ENCODE measurements at regions not wholly inside any gene's neighbourhood (a gene's known extent, or its start where the extent isn't known, plus 50 kb on each side); places are given as distances from the start of the nearest gene placed in this dataset.

- no peak overlapping the region for H3K4me3 ChIP-seq (ENCODE audit: low read depth in 1 of 2, low read length in 1 of 2)
- H3K27me3 ChIP-seq: peaks cover 53% of the 10 kb centered on the region
- no peak overlapping the region for H3K27ac ChIP-seq
- TF ChIP-seq CTCF (IDR thresholded peaks at IDR 0.05): no peak
- H3K4me1 ChIP-seq (ENCODE audit: control insufficient read depth in 1 of 2, insufficient read depth in 1 of 2, low read depth in 1 of 2, low read length in 1 of 2): no peaks in the 10 kb centered on the region
- no peaks in the 10 kb centered on the region for H3K36me3 ChIP-seq
- H3K9me3 ChIP-seq: no peaks in the 10 kb centered on the region
Measured at GRCh38 chr7:25970356-25970755, 181.6 kb upstream of the NFE2L3 start.

- no peaks in the 10 kb centered on the region for H3K4me1 ChIP-seq (ENCODE audit: control insufficient read depth in 1 of 2, insufficient read depth in 1 of 2, low read depth in 1 of 2, low read length in 1 of 2)
- no peaks in the 10 kb centered on the region for H3K36me3 ChIP-seq
- H3K27ac ChIP-seq: no peak overlapping the region
- TF ChIP-seq CTCF (IDR thresholded peaks at IDR 0.05): no peak
- H3K4me3 ChIP-seq (ENCODE audit: low read depth in 1 of 2, low read length in 1 of 2): no peak overlapping the region
- no peaks in the 10 kb centered on the region for H3K9me3 ChIP-seq
- H3K27me3 ChIP-seq: peaks cover 47% of the 10 kb centered on the region
Measured at GRCh38 chr7:25970911-25971310, 181.1 kb upstream of the NFE2L3 start.

- H3K4me3 ChIP-seq (ENCODE audit: low read depth in 1 of 2, low read length in 1 of 2): no peak overlapping the region
- TF ChIP-seq CTCF (IDR thresholded peaks at IDR 0.05): no peak
- peaks cover 15% of the 10 kb centered on the region for H3K27me3 ChIP-seq
- H3K9me3 ChIP-seq: no peaks in the 10 kb centered on the region
- H3K4me1 ChIP-seq (ENCODE audit: control insufficient read depth in 1 of 2, insufficient read depth in 1 of 2, low read depth in 1 of 2, low read length in 1 of 2): no peaks in the 10 kb centered on the region
- H3K27ac ChIP-seq: no peak overlapping the region
- H3K36me3 ChIP-seq: no peaks in the 10 kb centered on the region
Measured at GRCh38 chr7:25976630-25977029, 175.4 kb upstream of the NFE2L3 start.

- no peak for TF ChIP-seq CTCF (IDR thresholded peaks at IDR 0.05)
- no peak overlapping the region for H3K4me3 ChIP-seq (ENCODE audit: low read depth in 1 of 2, low read length in 1 of 2)
- H3K36me3 ChIP-seq: no peaks in the 10 kb centered on the region
- peaks cover 15% of the 10 kb centered on the region for H3K27me3 ChIP-seq
- no peak overlapping the region for H3K27ac ChIP-seq
- no peaks in the 10 kb centered on the region for H3K9me3 ChIP-seq
- H3K4me1 ChIP-seq (ENCODE audit: control insufficient read depth in 1 of 2, insufficient read depth in 1 of 2, low read depth in 1 of 2, low read length in 1 of 2): no peaks in the 10 kb centered on the region
Measured at GRCh38 chr7:25978466-25978865, 173.5 kb upstream of the NFE2L3 start.

- H3K36me3 ChIP-seq: no peaks in the 10 kb centered on the region
- no peaks in the 10 kb centered on the region for H3K9me3 ChIP-seq
- peaks cover 13% of the 10 kb centered on the region for H3K27me3 ChIP-seq
- no peak for TF ChIP-seq CTCF (IDR thresholded peaks at IDR 0.05)
- H3K4me1 ChIP-seq (ENCODE audit: control insufficient read depth in 1 of 2, insufficient read depth in 1 of 2, low read depth in 1 of 2, low read length in 1 of 2): no peaks in the 10 kb centered on the region
- no peak overlapping the region for H3K4me3 ChIP-seq (ENCODE audit: low read depth in 1 of 2, low read length in 1 of 2)
- no peak overlapping the region for H3K27ac ChIP-seq
Measured at GRCh38 chr7:25979605-25980004, 172.4 kb upstream of the NFE2L3 start.

GRCh38 chr7:25982684-25983083, 169.3 kb upstream of the NFE2L3 start:
- Histone ChIP-seq H3K4me3 (ENCODE audit: low read depth in 1 of 2, low read length in 1 of 2) (no peak overlapping the region), H3K9me3 (no peaks in the 10 kb centered on the region), H3K27me3 (peaks cover 40% of the 10 kb centered on the region), H3K4me1 (ENCODE audit: control insufficient read depth in 1 of 2, insufficient read depth in 1 of 2, low read depth in 1 of 2, low read length in 1 of 2) (no peaks in the 10 kb centered on the region), H3K27ac (no peak overlapping the region), H3K36me3 (no peaks in the 10 kb centered on the region)
- TF ChIP-seq CTCF (IDR thresholded peaks at IDR 0.05): no peak

Measured in neutrophil (primary cell).